Stimulated activated CD8-positive, alpha-beta memory T cell treated with anti-CD3 and anti-CD28 coated beads, Interleukin-7, amount 100 ng/mL, for 48 hours (primary cell): ENCODE measurements at regions not wholly inside any gene's neighbourhood (a gene's known extent, or its start where the extent isn't known, plus 50 kb on each side); places are given as distances from the start of the nearest gene placed in this dataset.
"Not testable (repeated sequence)": the region's sequence is repeated elsewhere in the genome, so short reads cannot be mapped to it uniquely, and the experiment has no call there.

ENCODE experiments used
- DNase-seq, 2 donors: peaks; one replicate each; pipeline ENCODE4 v3.0.0-alpha.2; 2020; ENCODE audit warnings: low read depth in 1 of 2; ENCODE audit errors: extremely low read depth in 1 of 2

- DNase-seq: no peak
Observed at GRCh38 chr15:87489902-87490665, 766.5 kb downstream of the NTRK3 start.

GRCh38 chr15:87489456-87489855 lies 767.1 kb downstream of the NTRK3 start:
- DNase-seq: no peak

GRCh38 chr15:87487484-87487883 lies 769.1 kb downstream of the NTRK3 start:
- DNase-seq: no peak

GRCh38 chr15:87483468-87483867 lies 773.1 kb downstream of the NTRK3 start:
- no peak for DNase-seq

- DNase-seq: no peak
Observed at GRCh38 chr15:87481126-87481525, 775.4 kb downstream of the NTRK3 start.

- DNase-seq: no peak
Observed at GRCh38 chr15:87478687-87479072, 777.9 kb downstream of the NTRK3 start.

- no peak for DNase-seq
Observed at GRCh38 chr15:87477737-87478686, 778.5 kb downstream of the NTRK3 start.

- DNase-seq: no peak
Observed at GRCh38 chr15:87477026-87477425, 779.5 kb downstream of the NTRK3 start.

- DNase-seq: no peak
Observed at GRCh38 chr15:87470923-87471322, 785.6 kb downstream of the NTRK3 start.

- DNase-seq: not testable (repeated sequence)
Observed at GRCh38 chr15:87463956-87464355, 792.6 kb downstream of the NTRK3 start.

- DNase-seq: no peak
Observed at GRCh38 chr15:87461631-87462030, 794.9 kb downstream of the NTRK3 start.

- DNase-seq: no peak
Observed at GRCh38 chr15:87454860-87455259, 801.7 kb downstream of the NTRK3 start.

GRCh38 chr15:87450314-87450713 lies 806.2 kb downstream of the NTRK3 start:
- no peak for DNase-seq

GRCh38 chr15:87439090-87439489 lies 817.4 kb downstream of the NTRK3 start:
- DNase-seq: no peak

- no peak for DNase-seq
Observed at GRCh38 chr15:87433871-87434270, 822.7 kb downstream of the NTRK3 start.

GRCh38 chr15:87429754-87430153 lies 826.8 kb downstream of the NTRK3 start:
- no peak for DNase-seq

GRCh38 chr15:87420017-87420416 lies 836.5 kb downstream of the NTRK3 start:
- DNase-seq: no peak

GRCh38 chr15:87419344-87419743 lies 837.2 kb downstream of the NTRK3 start:
- DNase-seq: no peak

GRCh38 chr15:87416591-87417257 lies 839.8 kb downstream of the NTRK3 start:
- DNase-seq: no peak

- DNase-seq: no peak
Observed at GRCh38 chr15:87408902-87409301, 847.6 kb downstream of the NTRK3 start.

GRCh38 chr15:87403973-87404372 lies 852.6 kb downstream of the NTRK3 start:
- DNase-seq: no peak
